ENCODE measurements at regions not wholly inside any gene's neighbourhood (a gene's known extent, or its start where the extent isn't known, plus 50 kb on each side); places are given as distances from the start of the nearest gene placed in this dataset.

GRCh38 chr2:48066000-48066399 is 159.7 kb upstream of the FBXO11 start:
- no peak for TF ChIP-seq CTCF (IDR thresholded peaks at IDR 0.05; ENCODE audit: extremely low read depth, missing control alignments)
- no peak for DNase-seq (ENCODE audit: low spot score)

DNA sequence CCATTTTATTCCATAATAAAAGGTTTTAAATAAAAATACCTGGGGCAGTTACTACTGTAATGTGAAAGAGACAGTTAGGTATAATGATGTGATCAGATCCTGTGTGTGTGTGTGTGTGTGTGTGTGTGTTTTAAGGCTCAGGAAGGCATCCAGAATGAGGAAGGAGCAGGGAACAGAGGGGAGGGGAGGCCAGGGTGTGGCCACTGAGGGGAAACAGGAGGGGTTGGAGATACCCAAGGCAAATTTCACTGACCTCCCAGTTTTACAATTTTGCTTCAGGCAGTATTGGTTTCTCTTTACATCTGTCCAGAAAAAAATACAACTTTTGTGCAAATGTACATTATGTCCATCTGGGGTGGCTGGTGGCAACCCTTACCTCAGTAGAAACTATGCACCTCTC is 163.5 kb upstream of the FBXO11 start:
- no peak for DNase-seq (ENCODE audit: low spot score)
- TF ChIP-seq CTCF (IDR thresholded peaks at IDR 0.05; ENCODE audit: extremely low read depth, missing control alignments), result no peak

DNA sequence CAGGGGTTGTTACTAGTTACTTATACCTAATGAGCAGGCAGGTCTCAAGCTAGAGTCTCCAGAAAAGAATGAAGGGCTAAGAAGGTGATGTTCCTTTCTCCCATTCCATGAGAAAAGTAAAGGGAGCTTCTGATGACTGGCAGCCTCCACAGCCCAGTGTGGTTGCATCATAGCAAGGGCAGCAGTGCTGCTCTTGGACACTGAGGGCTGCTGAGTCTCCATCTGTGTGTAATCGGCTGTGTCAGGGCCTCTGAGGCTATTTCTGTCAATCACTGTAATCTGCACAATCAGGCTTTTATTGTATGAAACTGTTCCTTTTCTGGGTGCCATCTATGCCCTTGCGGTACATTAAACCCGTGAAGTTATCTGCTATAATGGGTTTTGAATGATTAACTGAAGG is 164.1 kb upstream of the FBXO11 start:
- DNase-seq (ENCODE audit: low spot score), result no peak
- no peak for TF ChIP-seq CTCF (IDR thresholded peaks at IDR 0.05; ENCODE audit: extremely low read depth, missing control alignments)

DNA sequence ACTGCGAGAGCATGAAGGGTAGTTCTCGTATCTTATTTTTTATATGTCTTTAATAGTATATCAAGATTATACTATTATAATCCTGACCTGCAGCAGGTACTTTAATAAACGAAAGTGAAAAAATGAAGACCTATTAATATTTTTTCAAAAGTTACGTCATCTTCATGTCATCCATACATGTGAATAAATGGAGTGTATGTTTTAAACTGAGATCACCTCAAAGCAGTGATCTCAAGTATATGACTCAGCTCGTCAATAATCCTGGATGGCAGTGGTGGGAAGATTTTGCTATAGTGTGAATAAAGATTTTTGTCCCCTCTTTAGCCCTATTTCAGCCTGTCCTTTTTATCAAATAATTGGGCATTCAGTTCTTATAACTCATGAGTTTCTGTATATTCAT is 166.3 kb upstream of the FBXO11 start:
- DNase-seq (ENCODE audit: low spot score), result no peak
- no peak for TF ChIP-seq CTCF (IDR thresholded peaks at IDR 0.05; ENCODE audit: extremely low read depth, missing control alignments)

DNA sequence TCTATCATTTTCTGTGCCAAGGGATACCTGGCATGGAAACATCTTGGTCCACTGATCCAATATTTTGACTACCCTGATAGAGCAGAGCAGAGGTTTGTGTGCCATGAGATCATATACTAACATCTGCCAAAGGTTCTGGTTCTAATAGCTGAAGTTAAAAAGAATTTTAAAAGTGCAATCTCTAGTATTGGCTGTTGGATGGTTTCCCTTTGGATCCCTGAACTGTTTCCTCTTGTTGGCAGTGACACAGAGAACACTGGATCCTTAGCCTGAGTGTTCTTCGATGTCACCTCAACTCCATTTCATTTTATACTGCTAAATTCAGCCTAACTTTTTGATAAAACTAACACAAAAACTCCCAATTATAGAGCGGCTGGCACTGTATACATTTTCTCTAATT is 169.3 kb upstream of the FBXO11 start:
- no peak for TF ChIP-seq CTCF (IDR thresholded peaks at IDR 0.05; ENCODE audit: extremely low read depth, missing control alignments)
- no peak for DNase-seq (ENCODE audit: low spot score)

GRCh38 chr2:48080534-48081316 is 174.4 kb upstream of the FBXO11 start:
- DNase-seq (ENCODE audit: low spot score), result no peak

DNA sequence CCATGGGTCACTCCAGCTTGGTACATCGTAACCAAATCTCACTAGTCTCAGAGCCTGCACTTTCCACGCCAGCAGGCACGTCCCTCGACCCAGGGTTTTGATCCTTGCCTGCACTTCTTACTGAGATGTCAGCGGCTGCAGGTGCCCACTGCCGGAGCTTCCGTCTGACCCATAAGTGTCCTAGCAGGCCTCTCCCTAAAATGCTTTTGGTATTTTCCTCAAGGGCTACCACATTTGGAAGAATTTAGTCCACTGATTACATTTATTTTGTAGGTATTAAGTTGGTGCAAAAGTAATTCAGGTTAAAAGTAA is 175.0 kb upstream of the FBXO11 start:
- no peak for TF ChIP-seq CTCF (IDR thresholded peaks at IDR 0.05; ENCODE audit: extremely low read depth, missing control alignments)
- no peak for DNase-seq (ENCODE audit: low spot score)

More at GRCh38 chr2:48080534-48081316, 174.4 kb upstream of the FBXO11 start:
- TF ChIP-seq CTCF (IDR thresholded peaks at IDR 0.05; ENCODE audit: extremely low read depth, missing control alignments), result no peak
